Caki2 (cell line): ENCODE measurements at regions not wholly inside any gene's neighbourhood (a gene's known extent, or its start where the extent isn't known, plus 50 kb on each side); places are given as distances from the start of the nearest gene placed in this dataset.
"Not testable (repeated sequence)": the region's sequence is repeated elsewhere in the genome, so short reads cannot be mapped to it uniquely, and the experiment has no call there.

Experiments
- DNase-seq: peaks from one replicate; pipeline ENCODE4 v3.0.0-alpha.2; 2015; ENCODE audit warnings: low read depth
- in situ Hi-C: cut with HindIII; loops from 2 replicates; pipeline ENCODE4 v1.10.0; 2016; ENCODE audit warnings: low sequenced_read_pairs, low pct_unique_long_range_greater_than_20kb, mixed read lengths

GRCh38 chr6:71608646-71609045 is 277.7 kb upstream of the RIMS1 start:
- in situ Hi-C loops = no loop called here
- DNase-seq = peak; percentile 30

DNA sequence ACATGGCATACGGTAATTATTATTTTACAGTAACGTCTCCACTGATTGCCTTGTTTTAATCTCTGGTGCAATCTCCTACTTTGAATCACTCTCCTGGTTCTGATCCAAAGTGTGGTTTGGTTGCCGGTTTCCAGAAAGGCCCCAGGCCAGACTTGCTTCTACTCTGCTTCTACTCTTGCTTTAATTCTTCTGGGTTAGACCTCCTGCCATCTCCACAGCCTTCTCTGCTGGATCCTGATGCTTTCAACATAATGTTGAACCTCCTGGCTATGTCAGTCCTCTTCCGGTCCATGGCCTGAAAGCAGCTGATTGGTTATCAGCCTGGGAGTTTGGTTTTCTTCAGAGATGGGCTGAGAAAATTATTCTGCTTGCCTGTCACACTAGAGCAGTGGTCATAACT is 266.5 kb upstream of the RIMS1 start:
- no peak for DNase-seq
- in situ Hi-C loops = no loop called here

DNA sequence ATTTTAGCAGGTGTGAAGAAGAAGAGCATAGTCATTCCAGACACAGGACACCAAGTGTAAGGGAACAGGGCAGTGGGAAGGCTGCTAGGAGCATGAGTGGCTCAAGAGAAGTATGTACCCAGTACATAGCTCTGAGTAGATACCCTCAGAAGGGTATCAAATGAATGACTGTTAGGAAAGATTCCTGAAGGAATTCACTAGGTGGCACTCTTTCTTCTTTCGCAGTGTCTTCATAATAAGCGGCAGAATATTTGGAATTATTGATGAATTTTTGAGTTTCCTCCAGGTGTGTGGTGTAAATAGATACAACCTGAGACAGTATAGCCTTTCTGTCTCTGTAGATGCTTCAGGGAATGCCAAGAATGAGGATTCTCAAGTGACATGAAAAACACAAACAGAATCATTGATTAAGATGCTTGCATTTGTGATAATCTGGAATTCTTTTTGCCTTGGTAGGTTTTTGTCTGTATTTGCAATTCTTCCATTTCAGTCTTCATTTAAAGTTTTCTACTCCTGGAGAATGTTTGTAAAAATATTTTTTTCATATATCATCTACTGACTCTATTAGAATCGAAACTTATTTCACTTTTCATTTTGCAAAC is 264.3 kb upstream of the RIMS1 start:
- DNase-seq = no peak
- in situ Hi-C loops = no loop called here

DNA sequence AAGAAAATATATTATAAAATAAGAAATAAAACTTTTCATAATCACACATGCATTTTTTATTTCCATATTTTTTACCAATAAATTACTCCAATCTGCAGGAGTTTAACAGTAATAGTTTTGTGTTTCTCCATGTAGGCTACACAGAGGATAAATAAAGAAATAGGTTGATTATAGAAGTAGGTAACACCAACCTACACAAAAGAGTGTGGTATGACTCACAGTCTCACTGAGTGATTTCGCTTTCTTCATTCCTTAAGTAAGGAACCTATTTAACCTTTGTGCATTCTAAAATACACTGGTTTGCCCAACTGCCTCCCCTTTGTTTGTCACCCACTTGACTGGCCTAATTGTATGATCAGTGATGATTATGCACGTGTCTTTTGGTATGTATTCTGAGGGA is 244.2 kb upstream of the RIMS1 start:
- no peak for DNase-seq
- in situ Hi-C loops = no loop called here

- in situ Hi-C loops = no loop called here
- DNase-seq = no peak
These were observed 243.6 kb upstream of the RIMS1 start for GRCh38 chr6:71642793-71643192.

GRCh38 chr6:71645299-71645698 is 241.1 kb upstream of the RIMS1 start:
- DNase-seq = no peak
- in situ Hi-C loops = no loop called here

- in situ Hi-C loops = no loop called here
- no peak for DNase-seq
These were observed 236.4 kb upstream of the RIMS1 start for GRCh38 chr6:71649915-71650314.

- no peak for DNase-seq
- in situ Hi-C loops = no loop called here
These were observed 234.7 kb upstream of the RIMS1 start for GRCh38 chr6:71651636-71652035.

DNA sequence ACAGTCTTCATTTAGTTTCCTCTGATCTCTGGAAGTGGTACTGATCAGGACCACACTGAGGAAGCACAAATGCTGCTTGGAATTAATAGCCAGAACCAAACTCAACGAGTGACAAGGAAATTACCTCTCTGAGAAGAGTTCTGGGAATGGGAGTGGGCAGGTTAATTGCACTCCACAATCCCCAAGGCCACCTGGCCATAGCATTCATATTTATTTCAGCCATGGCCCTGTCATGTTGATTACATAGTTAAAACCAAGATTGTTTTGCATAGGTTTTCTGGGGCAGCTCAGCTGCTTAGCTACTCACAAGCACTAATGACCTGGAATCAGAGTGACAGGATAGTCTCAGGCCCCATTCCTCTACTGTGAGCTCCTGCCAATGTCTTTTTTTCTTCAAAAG is 230.2 kb upstream of the RIMS1 start:
- in situ Hi-C loops = no loop called here
- DNase-seq = no peak

DNA sequence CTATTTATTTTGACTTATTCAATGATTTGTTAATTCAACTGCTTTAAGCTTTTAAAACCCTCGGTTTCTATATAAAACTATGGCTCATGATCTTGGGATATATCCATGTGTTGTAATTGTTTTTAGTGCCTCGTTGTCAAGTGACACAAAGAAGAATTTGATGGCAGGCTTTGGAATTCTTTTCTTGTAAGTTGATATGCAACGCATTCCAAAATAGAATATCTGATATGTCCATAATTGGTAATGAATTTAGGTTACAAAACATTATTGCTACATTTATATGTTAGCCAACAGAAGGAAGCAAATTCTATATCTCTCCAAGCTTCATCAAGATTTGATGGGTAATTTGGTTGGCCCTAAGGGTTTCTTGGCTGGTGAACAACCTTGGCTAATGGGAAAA is 220.4 kb upstream of the RIMS1 start:
- in situ Hi-C loops = no loop called here
- DNase-seq = no peak

GRCh38 chr6:71672876-71673275 is 213.5 kb upstream of the RIMS1 start:
- DNase-seq = no peak
- in situ Hi-C loops = no loop called here

- in situ Hi-C loops = no loop called here
- no peak for DNase-seq
These were observed 211.0 kb upstream of the RIMS1 start for GRCh38 chr6:71675386-71675785.

DNA sequence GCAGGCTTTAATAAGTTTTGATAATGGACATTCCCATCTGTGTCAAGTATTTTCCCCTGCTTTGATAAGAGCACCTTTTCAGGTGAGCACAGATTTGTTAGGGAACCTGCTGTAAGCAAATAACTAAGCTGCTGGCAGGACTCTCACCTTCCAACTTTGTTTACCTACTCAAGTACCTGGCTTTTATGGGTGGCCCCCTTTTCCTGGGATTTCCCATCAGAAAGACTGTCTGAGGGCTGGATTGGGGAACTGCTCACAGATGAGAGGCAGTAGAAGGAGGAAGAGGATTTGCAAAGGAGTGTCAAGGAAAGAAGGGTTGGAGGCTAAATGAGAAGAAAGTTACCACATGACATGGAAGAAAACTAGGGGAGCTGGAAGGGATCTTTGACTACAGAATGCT is 210.1 kb upstream of the RIMS1 start:
- in situ Hi-C loops = no loop called here
- DNase-seq = no peak

- DNase-seq = no peak
- in situ Hi-C loops = no loop called here
These were observed 208.3 kb upstream of the RIMS1 start for GRCh38 chr6:71678091-71678490.

- in situ Hi-C loops = no loop called here
- no peak for DNase-seq
These were observed 205.0 kb upstream of the RIMS1 start for GRCh38 chr6:71681234-71681867.

- DNase-seq, in situ Hi-C loops: not testable (repeated sequence)
These were observed 200.2 kb upstream of the RIMS1 start for GRCh38 chr6:71686021-71686677.

DNA sequence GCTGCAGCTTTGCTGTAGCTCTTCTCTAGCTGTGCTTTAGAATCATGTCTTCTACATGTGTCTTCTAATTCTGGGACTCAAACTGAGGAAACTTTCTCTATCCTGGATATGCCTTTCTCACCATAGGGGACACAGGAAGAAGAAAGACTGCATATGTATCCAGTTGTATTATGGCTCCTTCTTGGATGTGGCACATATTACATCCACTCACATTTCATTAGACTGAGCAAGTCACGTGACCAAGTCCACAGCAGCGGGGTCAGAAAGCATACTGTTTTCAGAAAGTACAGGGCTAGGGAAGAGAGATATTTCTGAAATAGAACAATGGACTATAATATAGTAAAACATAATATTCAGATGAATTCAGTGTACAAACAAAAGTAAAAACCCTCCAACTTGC is 187.6 kb upstream of the RIMS1 start:
- in situ Hi-C loops = no loop called here
- no peak for DNase-seq

DNA sequence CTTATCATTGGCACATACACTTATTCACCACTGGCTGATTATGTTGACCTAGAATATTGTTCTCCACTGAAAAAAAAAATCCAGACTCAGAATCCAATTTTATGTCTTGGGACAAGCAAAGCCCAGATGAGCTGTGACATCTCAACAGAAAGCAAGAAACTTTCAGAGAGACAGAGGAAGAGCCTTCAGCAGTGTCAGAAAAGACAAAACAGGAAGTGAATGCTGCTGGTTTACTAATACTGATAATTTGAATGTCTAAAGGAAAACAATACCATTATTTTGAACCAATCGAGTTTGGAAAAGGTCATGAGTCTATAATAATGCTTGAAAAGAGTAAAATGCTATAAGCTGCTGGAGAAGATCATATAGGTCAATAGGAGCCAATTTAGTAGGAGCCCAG is 179.8 kb upstream of the RIMS1 start:
- no peak for DNase-seq
- in situ Hi-C loops = no loop called here

DNA sequence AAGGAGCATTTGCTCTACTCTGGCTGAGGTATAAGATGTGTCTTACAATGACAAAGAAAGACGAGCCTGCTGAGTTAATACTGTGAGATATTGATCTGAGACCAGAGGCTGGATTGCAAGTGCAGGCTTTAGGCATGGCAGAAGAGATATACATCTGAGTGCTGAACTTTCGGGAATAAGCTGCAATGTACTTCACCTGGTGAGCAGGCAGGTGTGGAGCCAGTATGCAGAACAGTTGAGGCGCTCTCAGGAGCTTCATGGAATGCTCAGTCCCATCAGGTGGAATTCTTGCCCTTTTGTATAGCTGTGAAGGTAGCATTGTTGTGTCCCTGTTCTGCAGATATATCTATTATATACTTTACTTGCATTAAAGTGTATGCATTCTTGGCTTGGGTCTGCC is 179.3 kb upstream of the RIMS1 start:
- in situ Hi-C loops = no loop called here

DNA sequence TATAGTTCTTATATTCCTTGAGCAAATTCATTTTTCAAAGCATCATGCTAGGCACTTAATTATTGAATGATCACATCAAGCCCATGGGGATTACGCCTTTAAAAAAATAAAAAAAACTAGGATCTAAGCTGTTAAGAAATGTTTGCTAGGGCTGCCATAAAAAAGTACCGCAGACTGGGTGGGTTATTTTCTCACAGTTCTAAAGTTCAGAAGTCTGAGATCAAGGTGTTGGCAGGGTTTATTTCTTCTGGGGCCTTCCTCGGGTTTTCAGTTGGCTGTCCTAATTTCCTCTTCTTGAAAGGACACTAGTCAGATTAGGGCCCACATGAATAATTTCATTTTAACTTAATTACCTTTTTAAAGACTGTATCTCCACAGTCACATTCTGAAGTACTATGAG is 165.6 kb upstream of the RIMS1 start:
- in situ Hi-C loops = no loop called here
- no peak for DNase-seq

More for the DNA sequence above, 179.3 kb upstream of the RIMS1 start:
- DNase-seq = no peak
